ENCODE measurements at regions not wholly inside any gene's neighbourhood (a gene's known extent, or its start where the extent isn't known, plus 50 kb on each side); places are given as distances from the start of the nearest gene placed in this dataset.

DNA sequence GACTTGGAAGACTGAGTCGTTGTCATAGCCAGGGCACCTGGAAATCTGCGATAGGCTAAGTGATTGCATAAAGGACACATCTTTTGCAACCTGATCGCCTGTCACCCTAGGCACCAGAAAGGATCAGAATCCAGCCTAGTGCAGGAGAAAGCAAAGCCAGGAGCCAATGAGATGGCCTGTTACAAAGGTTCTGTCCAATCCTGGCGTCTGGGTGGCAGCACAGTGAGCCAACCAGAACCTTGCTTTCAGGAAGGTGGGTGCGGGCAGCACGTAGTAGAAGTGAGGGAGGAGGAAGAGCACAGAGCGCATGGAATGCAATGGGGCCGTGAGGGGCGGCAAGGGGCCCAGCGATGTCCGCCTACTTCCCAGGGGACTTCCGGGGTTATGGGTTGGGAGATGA lies 120.4 kb upstream of the GGTLC1 start:
- DNase-seq: no peak

DNA sequence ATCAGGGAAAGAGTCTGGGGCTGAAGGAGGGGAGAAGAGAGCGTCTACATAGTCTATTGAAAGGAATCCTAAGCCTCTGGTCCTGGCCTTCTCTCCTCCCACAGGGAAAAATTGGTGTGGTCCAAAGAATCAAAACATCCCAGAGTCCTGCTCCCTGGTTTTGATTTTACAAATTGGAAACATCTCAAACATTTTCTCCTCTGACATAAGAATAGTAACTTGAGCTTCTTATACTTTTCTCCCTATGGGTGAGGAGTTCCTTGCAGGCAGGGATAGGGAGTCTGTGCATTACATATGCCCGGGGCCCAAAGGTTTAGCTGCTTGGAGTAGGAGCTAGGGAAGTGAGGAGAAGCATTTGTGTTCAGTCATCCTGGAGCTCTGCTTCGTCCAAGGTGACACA lies 120.0 kb upstream of the GGTLC1 start:
- no peak for DNase-seq

DNA sequence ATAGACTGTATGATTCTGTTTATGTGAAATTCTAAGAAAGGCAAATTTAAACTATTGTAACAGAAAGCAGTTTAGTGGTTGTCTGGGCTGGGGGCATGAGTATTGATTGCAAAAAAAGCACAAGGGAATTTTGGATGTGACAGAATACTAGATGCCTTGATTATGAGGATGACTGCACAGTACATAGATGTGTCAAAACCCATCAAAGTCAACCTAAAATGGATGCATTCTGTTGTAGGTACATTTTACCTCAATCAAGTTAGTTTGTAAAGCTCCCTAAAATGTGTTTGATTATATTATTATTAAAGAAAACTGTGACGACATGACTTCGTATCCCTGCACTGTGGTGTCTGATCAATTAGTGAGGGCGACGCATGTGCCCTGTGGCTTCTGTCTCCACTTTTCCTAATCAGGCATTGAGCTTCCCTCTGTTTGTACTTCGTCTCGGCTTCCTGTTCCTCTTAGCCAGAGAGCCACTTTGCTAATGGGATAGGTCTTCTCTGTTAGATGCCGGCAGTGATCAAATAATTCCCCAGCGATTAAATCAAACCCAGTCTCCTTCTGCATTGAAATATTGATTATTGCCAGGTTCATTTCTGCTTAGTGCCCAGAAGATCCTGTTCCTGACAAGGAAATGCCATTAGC lies 118.3 kb upstream of the GGTLC1 start:
- DNase-seq: no peak

DNA sequence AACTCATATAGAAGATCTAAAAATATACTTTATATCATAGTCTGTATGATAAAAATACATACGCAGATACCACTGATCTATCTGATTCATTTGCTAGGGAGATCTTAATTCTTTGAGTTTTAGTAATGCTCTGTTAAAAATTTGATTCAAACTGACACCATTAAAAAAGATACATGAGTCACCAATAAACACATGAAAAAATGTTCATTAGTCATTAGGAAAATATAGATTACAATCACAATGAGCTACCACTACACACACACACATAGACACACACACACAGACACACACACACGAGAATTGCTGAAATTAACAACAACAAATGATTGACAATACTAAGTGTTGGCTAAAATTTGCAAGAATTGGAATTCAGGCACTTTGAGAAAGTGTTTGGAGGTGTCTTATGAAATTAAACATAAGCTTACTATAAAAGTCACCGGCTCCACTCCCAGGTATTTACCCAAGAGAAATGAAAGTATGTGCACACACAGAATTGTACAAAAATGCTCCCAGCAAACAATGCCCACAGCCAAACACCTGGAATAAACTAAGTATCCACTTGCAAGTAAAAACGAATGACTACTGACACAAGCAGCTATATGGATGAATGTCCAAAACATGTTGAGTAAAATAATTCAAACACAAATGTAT lies 117.7 kb upstream of the GGTLC1 start:
- DNase-seq: no peak

DNA sequence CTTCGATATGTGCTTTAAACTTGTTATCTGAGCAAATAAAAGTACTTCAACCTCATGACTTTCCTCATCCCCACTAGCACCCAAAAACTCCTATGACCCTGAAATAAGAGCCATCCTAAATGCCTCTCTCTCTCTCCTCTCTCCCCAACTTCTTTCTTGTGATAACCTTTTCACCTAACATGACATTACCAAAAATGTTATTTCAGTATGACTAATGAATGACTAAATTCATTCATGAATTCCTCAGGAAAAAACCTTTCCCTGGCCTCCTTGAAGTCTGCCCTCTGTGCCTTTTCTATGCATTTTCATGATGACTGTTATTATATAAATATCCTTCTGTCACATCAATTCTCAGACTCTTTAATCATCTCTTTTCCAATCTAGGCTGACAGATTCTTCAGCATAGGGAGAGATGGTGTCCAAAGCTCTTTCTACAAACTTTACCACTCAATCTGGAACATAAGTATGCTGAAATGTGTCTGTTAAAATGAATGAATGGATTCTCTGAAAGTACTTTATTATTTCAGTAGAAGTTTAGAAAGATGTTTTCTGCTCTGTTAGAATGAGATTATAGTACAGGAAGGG lies 114.3 kb upstream of the GGTLC1 start:
- no peak for DNase-seq

DNA sequence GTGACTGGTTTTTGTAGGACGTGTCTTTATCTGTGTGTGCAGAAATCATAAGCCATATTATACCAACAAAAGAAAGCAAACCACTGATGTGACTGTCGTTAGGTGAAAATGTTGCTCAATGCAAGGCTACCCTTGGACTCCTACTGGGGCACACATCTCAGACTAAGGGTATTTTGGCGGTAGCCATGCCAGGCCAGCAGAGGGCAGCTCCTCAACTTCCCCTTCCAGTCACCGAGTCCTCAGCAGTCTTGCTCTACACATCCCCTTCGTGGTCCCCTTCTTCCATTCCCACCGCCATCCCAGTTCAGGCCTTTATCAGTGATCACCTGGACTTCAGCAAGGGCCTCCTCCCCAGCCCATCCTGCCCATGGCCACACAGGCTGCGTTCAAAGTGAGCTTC lies 113.7 kb upstream of the GGTLC1 start:
- peak in 1 of 56 donors; percentile 8 for DNase-seq

DNA sequence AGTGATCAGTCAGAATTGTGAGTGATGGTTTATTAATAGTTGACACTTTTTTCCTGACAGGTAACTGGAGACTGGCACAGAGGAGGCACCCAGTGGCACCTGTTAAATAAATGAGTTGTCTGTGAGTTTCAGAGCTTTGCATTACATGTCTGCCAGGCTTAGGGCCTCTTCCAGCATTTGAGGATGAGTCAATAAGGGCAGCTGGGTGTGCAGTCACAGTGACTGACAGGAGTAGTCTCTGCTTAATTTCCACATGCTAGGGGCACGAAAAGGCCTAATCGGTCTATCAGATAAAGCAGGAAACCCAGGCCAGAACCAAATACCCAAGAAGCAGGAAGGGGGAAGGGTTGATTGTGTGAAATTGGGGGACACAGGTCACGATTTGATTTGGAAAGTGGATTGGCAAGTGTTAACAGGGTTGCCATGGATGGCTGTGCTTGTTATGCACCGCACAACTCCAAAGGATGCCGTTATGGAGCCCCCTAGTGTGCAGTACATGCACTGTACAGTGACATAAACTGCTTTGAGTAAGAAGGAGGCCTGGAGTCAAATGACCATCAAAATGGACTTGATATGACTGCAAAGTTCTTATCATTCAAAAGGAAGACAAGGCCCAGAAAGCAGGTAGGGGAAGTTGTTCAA lies 111.9 kb upstream of the GGTLC1 start:
- DNase-seq: peak in 17 of 56 donors; percentile 2 to 39 (median 11)

DNA sequence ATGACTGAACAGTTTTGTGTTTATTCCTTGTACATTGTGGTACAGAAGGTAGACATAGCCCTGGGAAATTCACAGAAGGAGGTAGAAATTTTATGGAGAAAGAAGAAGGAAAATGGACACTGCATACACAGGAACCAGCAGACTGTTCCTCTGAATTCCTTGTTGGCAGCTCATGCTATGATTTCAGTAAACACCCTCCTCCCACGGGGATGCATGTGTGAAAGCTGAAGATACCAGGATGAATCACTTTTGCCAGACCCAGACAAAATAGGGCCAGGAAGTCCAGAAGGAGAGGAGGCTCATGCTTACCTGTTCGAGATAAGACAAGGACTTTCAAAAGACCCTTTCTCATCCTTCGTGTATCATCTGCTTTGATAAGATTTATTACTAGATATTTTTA lies 110.3 kb upstream of the GGTLC1 start:
- DNase-seq: peak in 8 of 56 donors; percentile 1 to 55 (median 8)

DNA sequence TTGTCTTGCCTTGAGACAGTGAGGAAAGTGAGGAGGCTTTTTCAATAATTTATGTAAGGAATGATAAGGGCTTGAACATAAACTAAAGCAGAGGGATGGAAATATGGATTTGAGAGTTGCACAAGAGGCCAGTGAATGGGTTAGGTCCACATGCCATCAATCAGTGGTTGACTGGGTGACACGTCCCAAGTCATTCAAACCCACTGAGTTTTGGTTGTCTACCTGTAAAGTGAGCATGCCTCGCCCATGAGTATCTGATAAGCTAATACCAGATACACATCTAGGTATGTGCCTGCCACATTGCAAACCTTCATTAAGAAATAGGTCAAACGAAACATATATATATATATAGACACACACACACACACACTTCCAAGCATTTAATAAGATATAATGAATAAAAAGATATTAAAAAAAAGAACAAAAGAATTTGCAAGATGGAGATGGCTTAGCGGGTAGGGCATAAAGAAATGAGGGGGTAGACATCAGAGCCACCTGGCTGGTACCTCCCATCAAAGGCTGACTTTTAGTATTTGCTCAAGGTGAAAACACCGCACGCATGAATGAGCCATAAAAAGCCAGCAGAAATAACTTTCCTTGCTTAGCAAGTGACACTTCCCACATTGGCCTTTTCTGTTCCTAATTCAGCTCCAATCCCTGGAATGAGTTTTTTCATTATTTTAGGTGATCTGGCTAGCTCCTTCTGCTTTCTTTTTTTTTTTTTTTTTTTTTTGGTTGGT lies 109.1 kb upstream of the GGTLC1 start:
- DNase-seq: no peak

DNA sequence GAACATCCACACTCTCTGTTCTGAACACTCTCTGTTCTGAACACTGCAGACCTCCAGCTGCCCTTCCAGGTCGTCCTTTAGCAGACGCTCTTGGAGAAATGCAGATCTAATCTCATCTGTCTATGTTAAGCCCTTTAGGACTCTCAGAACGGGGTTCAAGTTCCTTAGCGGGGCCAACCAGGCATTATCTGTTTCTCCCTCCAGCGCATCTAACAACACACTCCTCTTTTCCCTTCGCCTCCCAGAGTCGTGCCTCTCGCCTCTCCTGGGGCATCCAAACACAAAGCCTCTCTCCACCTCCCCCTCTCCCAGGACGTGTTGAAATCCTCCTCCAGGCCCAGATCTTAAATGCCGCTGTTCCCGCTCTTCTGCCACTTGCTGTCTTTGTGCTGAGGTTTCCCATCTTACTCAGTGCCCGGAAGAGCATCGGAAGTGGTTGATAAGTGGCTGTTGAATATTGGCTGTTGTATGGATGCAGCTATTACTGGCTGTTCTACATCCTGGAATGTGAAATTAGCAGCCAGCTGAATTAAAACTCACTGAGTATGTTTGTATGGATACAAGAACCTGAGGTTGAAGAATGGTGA lies 108.4 kb upstream of the GGTLC1 start:
- DNase-seq: no peak

DNA sequence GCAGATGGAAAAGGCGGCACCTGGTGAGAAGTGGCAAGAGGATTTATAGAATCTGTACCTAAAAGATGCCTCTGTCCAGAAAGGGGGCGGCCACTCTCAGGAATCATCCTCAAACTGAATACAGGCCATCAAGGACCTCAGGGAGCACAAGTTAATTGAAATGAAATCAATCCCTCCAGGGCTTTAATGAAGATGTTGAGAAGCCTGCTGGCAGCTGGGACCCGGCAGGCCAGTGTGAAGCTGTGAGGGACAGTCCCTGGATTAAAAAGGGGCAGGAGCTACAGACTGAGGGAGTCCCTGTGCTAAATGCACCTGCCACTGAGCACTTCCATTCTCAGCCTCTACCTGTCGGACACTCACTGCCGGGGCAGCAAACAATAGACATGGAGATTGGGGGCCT lies 107.7 kb upstream of the GGTLC1 start:
- no peak for DNase-seq

DNA sequence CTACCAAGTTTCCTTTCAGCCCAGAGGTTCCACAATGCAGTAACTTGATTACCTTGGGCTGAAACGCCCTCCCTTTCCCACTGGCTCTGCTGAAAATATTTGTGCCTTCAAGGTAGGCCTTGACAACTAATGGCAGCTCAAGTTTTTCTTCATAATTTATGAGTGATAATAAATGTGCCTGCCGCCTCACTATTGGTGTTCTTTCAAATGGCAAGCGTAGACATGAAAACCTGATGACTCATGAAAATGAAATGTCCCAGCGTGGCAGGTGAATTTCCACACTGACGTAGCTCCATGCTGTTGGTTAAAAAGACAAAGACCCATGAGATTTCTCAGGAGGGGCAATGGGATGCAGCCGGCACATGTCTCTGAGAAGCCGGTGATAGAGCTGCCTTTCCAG lies 107.2 kb upstream of the GGTLC1 start:
- no peak for DNase-seq

DNA sequence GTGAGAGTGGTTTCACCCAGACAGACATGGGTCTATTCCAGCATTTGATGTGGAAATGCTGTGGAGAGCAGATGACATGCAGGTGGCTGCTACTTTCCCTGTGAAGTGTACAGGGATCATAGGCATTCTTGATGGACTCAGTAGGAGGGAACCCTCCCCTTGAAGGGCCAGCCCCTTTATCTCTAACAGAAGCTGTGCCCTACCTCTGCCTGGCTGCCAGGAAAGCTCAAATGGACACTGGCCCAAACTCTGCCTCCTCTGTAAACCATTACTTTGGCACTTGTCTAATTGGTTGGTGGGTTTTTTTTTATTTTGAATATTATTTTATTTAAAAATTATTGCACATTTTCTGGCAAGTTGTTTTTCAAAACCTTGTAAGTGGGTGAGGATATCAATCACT lies 106.7 kb upstream of the GGTLC1 start:
- no peak for DNase-seq

DNA sequence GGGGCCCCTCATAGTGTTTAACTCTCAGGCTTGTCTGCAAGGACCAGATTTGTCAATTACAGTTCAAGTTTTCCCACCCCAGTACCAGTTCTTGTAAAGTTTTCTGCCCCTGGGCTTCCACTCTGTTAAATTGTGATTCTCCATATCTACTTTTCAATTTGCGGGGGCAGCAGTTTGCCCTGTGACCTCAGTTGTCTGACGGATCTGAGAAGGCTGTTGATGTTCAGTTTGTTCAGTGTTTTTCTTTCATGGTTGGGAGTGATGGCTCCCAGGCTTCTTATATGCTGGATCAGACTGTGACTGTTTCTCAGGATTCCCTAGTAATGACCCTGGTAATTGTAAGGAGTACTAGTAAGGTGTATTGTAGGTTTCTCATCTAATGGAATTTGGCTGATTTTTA lies 101.0 kb upstream of the GGTLC1 start:
- DNase-seq: no peak

DNA sequence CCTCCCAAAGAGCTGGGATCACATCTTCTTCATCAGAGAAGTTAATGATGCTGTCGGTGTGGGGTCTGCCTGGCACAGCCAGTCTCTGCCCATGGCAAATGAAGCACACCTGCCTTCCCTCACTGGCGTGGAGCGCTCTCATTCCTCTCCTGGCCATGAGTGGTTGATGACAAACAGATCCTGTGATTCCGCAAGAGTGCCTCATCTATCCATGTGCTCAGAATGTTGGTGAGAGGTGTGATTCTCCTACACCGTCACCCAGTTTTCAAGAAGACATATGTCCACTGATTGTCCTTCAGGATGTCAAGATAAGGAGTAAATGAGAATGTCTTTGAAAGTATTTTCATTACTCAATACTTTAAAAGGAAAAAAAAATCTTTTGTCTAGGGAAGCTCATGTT lies 97.5 kb upstream of the GGTLC1 start:
- no peak for DNase-seq

DNA sequence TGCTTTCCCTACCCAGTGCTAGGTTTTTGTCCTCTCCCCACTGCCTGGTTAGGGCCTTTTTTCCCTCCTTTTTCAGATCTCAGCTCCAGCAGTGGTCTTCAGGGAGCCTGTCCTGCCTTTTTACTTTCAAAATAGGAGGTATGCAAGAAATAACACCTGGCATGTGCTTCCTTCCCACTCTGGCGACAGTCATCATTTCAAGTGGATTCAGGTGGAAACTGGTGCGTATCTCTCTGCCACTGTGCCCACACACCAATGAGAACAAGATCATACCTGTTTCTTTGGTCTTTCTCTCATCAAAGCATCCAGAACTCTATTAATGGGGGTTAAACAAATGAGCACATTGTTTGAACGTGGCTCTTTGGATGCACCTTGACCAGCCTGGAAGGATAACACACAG lies 95.7 kb upstream of the GGTLC1 start:
- DNase-seq: no peak

DNA sequence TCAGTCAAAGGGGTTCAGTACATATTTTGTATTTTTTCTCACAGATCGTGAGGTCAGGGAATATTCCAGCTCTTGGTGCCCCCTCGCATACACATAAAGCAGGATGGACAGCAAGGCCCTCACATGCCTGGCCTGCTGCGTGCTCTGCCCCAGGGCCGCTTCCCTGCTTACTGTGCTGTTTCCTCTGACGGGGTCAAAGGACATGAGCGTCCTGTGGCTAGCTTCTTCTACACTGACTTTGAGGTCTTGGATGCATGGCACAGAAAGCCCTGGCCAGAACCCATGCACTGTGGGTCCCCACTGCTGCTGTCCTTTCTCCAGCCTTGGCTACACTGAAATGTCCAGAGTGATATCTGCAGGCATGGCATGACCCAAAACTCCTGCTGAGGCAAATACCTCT lies 92.5 kb upstream of the GGTLC1 start:
- no peak for DNase-seq

DNA sequence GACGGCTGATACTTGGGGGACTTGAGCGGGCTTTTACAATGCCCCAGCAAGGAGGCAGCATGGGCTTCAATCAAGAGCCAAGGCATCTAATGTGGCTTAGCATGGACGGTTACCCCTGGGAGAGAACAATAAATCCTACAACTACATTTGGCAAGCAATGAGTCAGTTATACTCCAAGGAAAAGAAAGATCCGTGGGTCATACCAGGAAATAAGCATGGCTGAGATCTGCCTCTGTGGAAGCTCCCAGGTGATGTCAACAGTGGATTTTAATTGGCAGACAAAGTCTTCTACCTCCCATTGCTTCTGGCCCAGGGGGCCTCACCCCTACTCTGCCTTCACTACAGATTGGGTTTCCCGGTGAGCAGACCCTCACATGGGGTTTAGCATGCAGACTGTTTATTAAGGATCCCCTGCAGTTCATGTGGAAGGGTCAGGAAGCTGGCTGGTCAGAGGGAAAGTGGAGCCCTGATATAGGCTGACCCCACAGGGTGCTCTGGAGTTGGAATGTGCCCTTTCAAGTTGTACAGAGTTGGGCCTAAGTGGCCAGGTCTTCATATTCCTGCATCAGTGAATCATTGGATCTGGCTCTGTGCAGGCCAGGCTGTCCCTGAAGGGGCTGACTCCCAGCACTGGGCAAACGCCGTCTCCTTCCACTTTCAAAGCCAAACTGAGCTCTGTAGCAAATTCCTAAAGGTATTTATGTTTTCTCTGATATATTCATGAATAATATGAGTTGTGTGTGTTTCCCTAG lies 91.3 kb upstream of the GGTLC1 start:
- no peak for DNase-seq

DNA sequence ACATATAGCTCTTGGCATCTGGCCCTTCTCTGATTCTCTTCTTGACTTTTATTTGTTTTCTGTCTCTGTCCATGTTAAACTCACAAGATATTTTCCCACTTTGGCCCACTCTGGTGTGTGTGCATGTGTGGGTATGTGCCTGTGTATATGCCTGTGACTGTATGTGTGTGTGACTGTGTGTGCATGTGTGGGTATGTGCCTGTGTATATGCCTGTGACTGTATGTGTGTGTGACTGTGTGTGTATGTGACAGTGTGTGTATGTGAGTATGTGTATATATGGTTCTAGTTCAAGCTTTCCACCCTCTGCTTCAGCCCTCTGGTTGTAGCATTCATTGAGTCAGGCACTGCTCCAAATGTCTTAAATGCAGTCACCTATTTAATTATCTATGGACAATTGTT lies 88.6 kb upstream of the GGTLC1 start:
- DNase-seq: no peak

DNA sequence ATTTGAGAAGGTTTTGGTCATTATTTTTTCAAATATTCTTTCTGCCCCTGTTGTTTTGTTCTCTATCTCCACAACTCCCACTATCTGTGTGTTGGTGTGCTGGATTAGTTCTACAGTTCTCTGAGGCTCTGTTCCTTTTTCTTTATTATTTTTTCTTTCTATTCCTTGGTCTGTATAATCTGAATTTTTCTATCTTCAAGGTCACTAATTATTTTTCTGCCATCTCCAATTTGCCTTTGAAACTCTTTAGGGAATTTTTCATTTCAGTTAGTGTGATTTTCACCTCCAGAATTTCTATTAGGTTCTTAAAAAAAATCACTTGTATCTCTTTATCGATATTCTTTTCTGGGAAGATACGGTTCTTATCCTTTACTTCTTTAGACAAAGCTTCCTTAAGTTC lies 82.1 kb upstream of the GGTLC1 start:
- DNase-seq: no peak

Data from amygdala (tissue), 56 donors.